Testis (tissue), 2 donors: ENCODE measurements at regions not wholly inside any gene's neighbourhood (a gene's known extent, or its start where the extent isn't known, plus 50 kb on each side); places are given as distances from the start of the nearest gene placed in this dataset.

Experiments used
- DNase-seq: peaks from one replicate; pipeline ENCODE4 v3.0.0-alpha.2; 2019
- H3K27ac ChIP-seq, 2 donors: fragments of 200-600 bp; sonication (generic); one replicate each; pipeline ENCODE4 v1.5.1; 2019
- H3K27me3 ChIP-seq: fragments of 200-600 bp; sonication (generic); one replicate; pipeline ENCODE4 v1.5.1; 2019
- H3K36me3 ChIP-seq: fragments of 200-600 bp; sonication (generic); one replicate; pipeline ENCODE4 v1.5.1; 2017; ENCODE audit warnings: low read depth; ENCODE audit errors: missing control alignments
- H3K4me1 ChIP-seq: fragments of 200-600 bp; sonication (generic); one replicate; pipeline ENCODE4 v1.5.1; 2019
- H3K4me3 ChIP-seq, 2 donors: fragments of 200-600 bp; sonication (generic); one replicate each; pipeline ENCODE4 v1.5.1; 2017 to 2019
- H3K9me3 ChIP-seq: fragments of 200-600 bp; sonication (generic); one replicate; pipeline ENCODE4 v1.5.1; 2017
- CTCF ChIP-seq, 3 experiments: fragments of 450-650 bp in 2 of 3; fragments of 200-600 bp in 1 of 3; sonication (generic) in 1 of 3; IDR thresholded peaks; one replicate each; pipeline ENCODE4 v1.5.1; 2016 to 2019; ENCODE audit warnings: antibody characterized with exemption in 3 of 3, mild to moderate bottlenecking in 2 of 3, moderate library complexity in 1 of 3
- POLR2A ChIP-seq: fragments of 450-650 bp; IDR thresholded peaks from one replicate; pipeline ENCODE4 v1.6.1; 2017; ENCODE audit warnings: antibody characterized with exemption, mild to moderate bottlenecking, moderate library complexity
- WGBS, 2 donors: methylation state at CpG; one replicate each; pipeline ENCODE4 v1.1.5; 2018; 5-methylcytosine and 5-hydroxymethylcytosine counted together
- intact Hi-C: fragments of 100-400 bp; cut with DNase I; formaldehyde crosslinking; loops from one replicate; pipeline ENCODE4 v1.15.1; 2023; ENCODE audit warnings: low total_unique reads

DNA sequence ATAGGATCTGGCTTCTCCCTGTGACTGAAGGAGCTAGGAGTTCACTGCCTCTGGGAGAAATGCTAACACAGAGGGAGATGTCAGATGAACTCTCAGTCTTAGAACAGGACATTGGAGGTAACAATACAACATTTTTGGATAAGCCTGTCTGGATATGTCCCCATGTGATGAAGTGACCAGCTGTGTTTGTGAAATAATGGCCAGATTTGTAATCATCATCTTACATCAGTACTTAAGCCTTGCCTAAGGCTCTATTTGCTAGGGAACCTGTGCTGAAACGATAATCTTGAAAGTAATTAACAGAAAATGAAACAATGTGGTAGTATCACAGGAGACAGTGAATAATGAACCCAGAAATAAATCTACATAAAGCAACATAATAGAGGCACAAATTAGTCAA is 56.2 kb downstream of the CRPPA start:
- DNase-seq: no peak
- 86 to 93% methylated on average over 1 of the region's 1 CpG for WGBS, 2 donors
- Histone ChIP-seq H3K27ac (no peak overlapping the region), H3K27me3 (no peaks in the 10 kb centered on the region), H3K4me1 (no peaks in the 10 kb centered on the region), H3K36me3 (no peaks in the 10 kb centered on the region), H3K4me3 (no peak overlapping the region), H3K9me3 (no peaks in the 10 kb centered on the region)
- TF ChIP-seq POLR2A: no peak
- no peak for TF ChIP-seq CTCF (IDR thresholded peaks at IDR 0.05)
- intact Hi-C loops: no loop called here

- 72 to 85% methylated on average over 4 of the region's 4 CpGs for WGBS, 2 donors
- intact Hi-C loops: no loop called here
- Histone ChIP-seq H3K9me3 (no peaks in the 10 kb centered on the region), H3K36me3 (no peaks in the 10 kb centered on the region), H3K4me1 (no peaks in the 10 kb centered on the region), H3K27me3 (no peaks in the 10 kb centered on the region), H3K27ac (no peak overlapping the region), H3K4me3 (no peak overlapping the region)
- no peak for DNase-seq
- TF ChIP-seq POLR2A (no peak), CTCF (IDR thresholded peaks at IDR 0.05) (no peak)
These were observed 62.1 kb downstream of the CRPPA start for GRCh38 chr7:16359216-16359615.

GRCh38 chr7:16357921-16358320 is 63.4 kb downstream of the CRPPA start:
- H3K9me3 ChIP-seq: no peaks in the 10 kb centered on the region
- no peak overlapping the region for H3K27ac ChIP-seq
- intact Hi-C loops: no loop called here
- no peaks in the 10 kb centered on the region for H3K36me3 ChIP-seq
- H3K27me3 ChIP-seq: no peaks in the 10 kb centered on the region
- no peak for TF ChIP-seq CTCF (IDR thresholded peaks at IDR 0.05)
- TF ChIP-seq POLR2A: no peak
- no peaks in the 10 kb centered on the region for H3K4me1 ChIP-seq
- no peak for DNase-seq
- no peak overlapping the region for H3K4me3 ChIP-seq
- WGBS, 2 donors: 60 to 90% methylated on average over 3 of the region's 3 CpGs

DNA sequence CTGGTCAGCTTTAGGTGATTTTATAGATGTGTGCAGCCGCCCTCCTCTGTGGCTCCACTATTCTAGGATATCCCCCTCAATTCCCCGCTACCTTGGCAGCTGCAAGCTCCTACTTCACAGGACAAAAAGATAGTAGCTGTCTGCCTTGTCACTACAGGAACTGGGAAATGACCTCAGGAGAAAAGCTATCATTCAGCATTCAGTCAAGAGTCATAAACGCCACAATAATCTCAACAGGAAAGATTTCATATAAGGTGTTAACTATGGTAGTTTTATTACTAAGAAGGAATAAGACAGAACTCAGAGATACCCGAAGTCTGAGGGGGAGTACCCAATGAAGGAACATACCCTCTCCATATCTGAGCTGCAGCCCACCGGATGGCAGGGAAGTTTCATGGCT is 63.9 kb downstream of the CRPPA start:
- DNase-seq: no peak

More for the DNA sequence above, 63.9 kb downstream of the CRPPA start:
- no peak for TF ChIP-seq POLR2A
- no peak for TF ChIP-seq CTCF (IDR thresholded peaks at IDR 0.05)
- Histone ChIP-seq H3K9me3 (no peaks in the 10 kb centered on the region), H3K36me3 (no peaks in the 10 kb centered on the region), H3K27ac (no peak overlapping the region), H3K27me3 (no peaks in the 10 kb centered on the region), H3K4me3 (no peak overlapping the region), H3K4me1 (no peaks in the 10 kb centered on the region)
- 81 to 87% methylated on average over 5 of the region's 5 CpGs for WGBS, 2 donors
- intact Hi-C loops: no loop called here
